Stimulated activated CD4-positive, alpha-beta T cell treated with anti-CD3 and anti-CD28 coated beads, Interleukin-1b, Interleukin-23, amount 100 ng/mL, for 48 hours (primary cell): ENCODE measurements at regions not wholly inside any gene's neighbourhood (a gene's known extent, or its start where the extent isn't known, plus 50 kb on each side); places are given as distances from the start of the nearest gene placed in this dataset.

Experiments used
- DNase-seq: peaks from one replicate; pipeline ENCODE4 v3.0.0-alpha.2; 2020

DNA sequence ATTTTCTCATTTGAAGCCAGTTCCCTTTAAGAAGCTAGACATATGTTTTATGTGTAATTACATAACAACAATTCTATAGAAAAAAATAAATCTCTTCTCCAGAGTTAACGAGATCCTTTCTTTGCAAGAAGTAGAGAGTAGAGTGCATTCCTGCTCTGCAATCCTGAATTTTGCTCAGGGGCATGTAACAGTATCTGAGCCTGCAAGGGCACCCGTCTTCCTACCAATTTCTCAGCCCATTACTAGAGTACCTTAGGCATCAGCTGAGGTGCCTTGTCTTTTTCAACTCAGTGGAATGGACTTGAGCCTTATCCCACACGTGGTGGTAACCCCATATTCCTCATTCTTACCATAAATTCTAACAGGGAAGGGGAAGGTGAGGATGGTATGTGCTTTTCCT lies 205.9 kb downstream of the IKZF2 start:
- no peak for DNase-seq

DNA sequence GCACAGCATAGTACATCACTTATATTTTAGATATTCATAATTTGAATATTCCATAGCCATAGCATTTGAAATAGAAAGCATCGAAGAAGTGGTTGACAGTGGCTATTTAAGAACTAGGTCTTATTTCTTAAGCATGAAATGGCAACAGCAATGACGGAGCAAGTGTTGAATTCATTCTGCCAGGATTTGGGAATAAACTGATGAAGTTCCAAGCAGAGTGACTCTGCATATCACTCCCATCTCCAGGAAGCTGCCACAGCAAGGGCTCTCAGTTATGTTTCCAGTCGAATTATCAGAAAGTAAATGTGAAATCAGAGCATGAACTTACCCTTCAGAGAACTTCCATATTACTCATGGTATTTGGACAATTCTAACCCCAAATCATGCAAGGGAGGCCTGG lies 208.1 kb downstream of the IKZF2 start:
- no peak for DNase-seq

DNA sequence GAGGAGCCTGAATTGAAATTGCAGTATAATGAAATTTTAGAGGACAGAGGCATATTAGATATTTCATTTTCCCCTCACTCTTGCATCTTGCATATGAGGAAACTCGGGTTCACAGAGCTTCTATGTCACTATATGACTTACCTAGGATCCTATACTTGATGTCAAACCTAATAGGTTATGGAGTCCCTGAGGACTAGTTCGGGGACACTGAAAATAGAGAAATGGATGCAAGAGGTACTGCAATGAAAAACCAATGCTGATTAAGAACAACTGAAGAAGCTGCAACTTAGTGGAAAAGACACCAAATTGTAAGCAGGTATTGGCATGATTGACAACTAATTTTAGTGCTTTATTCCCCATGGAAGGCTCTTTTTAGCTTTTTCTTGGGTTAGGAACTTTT lies 210.1 kb downstream of the IKZF2 start:
- no peak for DNase-seq

DNA sequence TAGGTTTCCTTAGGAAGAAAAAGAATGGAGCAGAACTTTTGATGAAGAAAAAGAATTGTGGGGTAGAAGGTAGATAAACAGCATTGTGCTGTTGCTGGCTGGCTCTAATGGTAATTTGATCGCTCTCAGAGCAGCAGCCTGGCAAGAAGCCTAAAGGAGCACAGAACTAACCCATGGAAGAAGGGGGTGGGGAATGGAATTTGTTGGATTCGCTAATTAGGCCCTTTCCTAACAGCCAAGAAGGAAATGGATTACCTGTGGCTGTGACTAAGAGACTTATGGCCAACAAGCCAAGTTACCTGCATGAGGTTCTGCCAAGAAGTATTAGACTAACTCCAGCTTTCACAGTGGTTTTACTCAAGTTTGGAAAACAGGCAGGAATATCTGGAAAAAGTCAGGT lies 210.6 kb downstream of the IKZF2 start:
- DNase-seq, result no peak

DNA sequence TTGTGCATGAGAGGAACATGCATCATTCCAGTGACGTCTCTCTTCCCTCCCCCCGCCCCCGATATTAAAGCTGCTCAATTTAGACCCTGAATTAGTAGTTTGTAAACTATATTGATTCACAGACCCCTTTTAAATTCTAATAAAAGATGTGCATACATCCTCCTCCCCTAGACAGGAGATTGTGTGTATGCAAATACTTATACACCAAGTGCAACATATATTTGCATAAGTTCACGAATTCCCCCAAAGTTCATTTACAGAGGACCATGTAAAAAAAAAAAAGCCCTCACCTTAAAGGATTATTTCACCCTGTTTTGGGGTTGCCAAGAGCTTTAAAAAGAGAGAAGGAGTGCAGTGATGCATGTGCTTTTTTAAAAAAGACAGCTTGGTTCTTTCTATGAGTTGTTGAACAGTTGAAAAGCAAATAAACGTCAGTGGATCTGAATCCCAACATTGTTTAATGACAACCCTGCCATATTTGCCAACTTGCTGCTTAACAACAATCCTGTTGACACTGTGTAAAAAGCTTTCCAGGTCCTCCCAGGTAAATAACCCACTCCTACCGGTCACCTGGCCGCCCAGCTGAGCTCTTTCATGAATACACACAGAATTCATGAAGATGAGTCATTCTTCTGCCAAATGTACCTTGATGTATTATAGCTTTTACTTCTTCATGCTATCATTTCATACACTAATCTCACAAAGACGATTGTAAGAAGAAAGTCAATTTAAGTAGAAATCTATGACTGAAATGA lies 211.5 kb downstream of the IKZF2 start:
- no peak for DNase-seq

DNA sequence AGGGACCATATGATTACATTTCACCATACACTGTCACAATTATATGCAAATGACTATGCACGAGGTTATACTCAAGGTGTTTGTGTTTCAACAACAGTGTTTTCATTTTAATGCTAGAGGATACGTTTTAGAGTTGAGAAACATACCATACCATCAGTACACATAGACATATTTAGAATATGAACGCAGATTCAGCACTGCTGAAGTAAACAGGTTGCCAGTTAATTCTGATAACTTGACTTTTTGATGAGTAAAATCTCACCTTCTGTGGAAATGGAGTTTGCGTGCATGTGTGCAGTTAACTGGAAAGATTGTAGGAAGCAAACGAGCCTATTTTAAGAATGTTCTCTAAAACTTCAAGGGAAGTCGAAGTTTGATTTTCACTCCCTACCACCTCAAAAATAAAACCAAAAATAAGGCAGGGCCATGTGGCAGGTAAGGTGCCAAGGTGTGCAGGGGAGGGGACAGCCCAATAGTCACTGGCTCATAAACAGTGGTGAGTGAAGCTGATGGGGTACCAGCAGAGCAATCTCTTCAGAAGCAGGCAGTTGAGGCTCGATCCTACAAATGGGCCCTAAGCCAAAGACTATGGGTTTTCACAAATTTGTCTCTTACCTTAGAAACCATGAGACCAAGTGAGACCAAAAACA lies 213.1 kb downstream of the IKZF2 start:
- DNase-seq, result no peak

DNA sequence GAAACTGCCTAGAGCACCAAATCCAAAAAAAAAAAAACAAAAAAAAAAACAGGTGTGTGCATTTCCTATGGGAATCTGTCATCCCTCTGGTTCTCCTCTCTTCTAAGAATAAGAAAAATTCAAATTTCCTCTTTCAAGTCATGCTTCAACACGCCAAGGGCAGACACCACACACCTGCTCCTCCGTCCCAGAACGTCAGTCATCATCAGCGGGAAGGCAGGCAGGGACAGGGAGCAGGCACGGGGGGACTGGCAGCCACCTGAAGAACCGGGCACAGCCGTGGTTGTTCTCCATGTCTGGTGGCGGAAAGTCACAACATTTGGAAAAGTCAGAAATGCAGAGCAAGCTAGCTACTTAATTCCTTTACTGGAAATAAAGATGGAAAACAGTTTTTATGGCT lies 214.8 kb downstream of the IKZF2 start:
- no peak for DNase-seq

DNA sequence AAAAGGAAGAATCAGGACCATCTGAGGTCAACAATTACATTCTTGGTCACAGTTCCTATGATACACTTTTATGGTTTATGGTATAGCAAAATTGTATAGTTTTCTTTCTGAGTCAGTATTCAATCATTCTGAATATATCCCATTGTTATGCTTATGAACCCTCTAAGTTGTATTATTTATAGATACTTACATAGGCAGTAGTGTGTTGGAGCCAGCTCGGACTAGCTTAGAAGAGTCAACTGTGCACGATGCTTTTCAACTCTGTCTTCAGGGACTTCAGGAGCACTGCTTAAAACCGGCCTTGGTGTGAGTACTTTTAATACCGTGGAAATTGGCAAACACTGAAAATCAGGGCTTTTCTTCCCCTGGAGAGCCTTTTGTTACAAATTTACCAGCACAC lies 215.7 kb downstream of the IKZF2 start:
- no peak for DNase-seq

DNA sequence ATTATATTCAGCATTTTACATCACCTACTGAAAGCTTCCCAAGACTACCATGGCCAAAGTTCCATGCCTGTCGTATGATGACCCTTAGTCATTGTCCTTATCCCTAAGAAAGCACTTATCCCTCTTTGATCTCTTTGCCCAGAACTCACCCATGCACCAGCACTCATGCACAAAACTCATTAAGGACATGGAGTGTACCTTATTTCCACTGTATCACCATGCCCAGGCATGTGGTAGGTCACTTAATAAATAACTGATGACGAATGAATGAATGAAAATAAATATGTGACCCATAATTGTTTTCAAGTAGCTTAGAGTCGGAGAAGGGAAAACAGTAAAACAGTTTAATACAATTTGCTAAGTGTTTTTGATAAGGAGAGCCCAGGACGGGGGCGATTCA lies 220.1 kb downstream of the IKZF2 start:
- no peak for DNase-seq

DNA sequence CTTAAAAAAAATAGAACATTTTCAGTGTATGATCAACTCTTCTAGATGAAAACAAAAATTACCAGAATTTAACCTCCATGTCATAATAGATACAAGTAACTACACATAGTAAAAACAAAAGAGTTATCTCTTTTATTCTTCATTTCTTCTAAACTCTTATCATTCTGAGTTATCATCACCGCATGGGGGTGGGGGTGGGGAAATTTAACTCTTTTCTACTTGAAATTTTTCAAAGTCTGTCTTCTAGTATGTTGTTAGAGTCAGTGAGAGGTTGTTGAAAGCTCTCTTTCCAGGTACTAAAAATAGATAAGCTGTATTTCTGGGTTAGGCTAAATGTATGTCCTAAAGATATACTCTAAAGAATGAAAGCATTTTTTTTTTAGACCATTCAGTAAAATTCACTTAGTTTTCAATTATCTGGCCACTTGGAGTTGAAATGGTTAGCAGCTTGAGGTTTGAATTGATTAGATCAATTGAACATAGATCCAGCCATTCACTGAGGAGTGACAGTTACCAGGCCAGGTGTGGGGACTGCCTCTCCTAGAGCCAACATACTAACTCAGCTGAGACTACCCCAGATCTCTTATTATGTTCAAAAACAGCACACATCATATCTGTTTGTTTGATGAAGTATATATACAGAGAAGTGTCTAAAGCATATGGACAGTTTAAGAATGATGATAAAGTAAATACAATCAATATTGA lies 220.7 kb downstream of the IKZF2 start:
- no peak for DNase-seq

DNA sequence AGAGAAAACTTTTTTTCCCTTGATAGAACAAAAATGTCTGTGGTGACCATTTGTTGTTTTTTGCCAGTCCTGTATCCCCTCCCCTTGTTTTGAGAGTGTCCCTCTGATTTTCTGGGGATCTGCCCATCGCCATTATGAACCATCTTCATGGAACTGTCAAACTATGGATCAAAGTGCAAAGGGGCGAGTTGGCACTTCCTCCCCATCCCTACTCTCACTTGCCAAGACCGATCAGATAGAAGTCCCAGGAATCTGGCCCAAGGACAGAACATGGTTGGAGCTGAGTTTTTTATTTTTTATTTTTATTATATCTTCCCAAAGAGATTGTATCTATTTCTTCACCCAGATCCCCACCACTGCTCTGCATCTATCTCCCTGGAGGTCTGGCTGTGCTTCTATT lies 221.4 kb downstream of the IKZF2 start:
- DNase-seq, result no peak

DNA sequence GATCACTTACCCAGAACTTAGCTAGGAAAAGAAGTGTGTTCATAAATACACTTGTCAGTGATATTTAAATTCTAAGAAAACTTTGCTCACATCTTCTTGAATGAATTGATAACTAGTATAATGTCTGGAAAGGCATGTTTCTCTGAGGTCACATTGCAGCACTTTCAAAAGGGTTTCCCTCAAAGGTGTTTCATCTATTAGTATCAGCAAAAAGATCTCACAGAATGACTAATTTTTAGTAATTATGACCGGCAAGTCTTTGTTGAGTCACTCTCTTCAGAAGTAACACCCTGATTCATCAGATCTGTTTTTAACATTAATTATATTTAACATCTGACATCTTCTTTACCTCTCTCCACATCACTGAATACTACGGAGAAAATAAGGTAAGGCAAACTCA lies 222.3 kb downstream of the IKZF2 start:
- DNase-seq, result no peak

DNA sequence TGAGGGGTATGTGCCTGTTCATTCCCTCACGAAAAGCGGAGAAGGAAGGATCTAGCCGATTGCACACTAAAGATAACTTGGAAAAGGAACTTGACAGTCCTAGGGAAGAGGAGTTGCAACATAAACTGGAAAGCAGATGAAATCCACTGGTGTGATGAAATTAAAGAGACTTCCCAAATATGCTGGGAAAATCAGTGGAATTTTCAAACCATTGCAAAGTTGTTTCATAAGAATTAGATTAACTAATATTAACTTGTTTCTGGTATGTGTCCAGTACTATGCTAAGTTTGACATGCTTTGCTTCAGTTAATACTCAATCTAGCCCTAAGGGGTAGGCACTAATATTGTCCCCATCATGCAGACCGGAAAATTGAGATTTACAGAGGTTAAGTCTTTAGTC lies 222.7 kb downstream of the IKZF2 start:
- no peak for DNase-seq

DNA sequence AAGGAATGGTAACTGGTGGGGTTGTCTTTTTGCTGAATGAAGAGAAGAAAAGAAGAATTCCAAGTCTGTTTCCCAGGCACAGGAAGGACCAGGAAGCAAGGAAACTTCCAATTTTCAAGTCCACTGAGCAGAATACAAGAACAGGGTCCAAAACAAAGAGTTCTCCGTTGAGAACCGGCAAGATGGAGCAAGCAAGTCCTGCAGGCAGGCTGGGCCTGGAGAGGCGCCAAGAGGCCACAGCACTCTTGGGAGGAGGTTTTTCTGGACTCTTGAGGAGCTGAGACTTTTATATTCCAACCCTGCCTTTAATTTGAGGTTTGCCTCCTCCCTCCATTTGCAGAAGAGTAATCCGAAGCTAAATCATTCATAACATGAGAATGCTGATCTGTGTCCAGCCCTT lies 224.5 kb downstream of the IKZF2 start:
- DNase-seq, result no peak

DNA sequence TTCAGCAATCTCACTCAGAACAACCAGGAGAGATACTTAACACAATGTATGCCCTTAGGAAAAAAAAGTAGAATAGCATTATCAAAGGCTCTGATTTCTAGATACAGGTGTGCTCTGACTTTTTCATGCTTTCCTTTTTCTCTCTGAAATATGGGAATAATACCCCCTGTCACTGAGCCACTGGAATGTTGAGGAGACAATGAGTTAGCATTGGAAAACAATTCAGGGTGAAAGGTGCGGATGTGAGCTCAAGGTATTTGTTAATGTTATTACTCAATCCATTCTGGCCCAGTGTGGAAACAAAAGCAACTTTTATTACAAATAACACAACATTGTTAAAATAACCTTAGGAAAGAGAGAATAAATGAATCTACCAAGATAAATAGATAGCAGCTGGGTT lies 228.0 kb downstream of the IKZF2 start:
- no peak for DNase-seq

DNA sequence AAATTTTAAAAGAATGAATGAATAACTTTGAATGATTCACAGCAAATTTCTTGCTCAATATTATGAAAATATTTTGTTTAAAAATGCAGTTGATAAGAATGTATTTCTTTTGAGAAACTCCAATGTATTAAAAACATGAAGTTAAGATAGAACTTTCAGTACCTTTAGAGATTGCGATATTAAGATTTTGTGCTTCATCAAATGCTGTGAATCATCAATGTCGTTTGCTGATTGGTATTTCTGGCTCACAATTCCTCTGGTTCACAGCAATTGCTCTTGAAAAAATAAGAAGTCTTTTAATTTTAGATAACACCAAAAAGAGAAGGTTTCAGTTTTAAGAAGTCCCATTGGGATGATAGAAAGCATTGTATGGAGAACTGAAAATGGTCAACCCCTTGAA lies 228.7 kb downstream of the IKZF2 start:
- DNase-seq, result no peak

DNA sequence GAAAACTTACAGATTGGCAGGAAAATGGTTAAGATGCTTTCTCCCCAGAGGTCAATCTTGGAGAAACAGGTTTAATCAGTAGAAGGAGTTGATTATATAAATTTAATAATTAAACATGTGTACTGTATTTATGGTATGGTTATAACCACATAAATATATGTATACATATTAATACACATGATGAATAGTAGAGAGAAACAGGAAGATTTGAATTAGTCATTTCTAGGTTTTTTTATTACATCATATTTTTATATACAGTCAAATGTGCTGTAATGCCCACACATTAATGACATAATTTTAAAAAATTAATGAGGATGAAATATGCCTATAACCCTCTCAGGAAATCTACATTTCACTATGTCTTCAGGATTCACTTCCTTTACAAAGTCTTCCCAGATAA lies 229.7 kb downstream of the IKZF2 start:
- no peak for DNase-seq

DNA sequence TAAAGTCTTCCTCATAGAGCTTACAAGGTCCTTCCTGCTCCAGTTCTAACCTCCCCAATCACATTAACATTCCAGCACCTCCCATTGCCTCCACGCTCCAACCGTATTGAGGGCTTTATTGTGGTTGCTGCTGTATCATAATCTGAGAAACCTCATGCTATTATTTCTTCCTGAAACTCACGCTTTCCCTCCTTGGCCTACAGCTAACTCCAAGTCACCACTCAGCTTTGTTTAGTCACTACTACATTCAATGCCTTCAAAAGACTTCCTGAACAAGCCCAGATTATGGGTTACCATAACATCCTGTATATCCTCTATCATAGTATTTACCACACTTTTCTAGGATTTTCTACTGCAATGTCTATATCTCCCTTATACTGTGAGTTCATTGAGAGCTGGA lies 230.4 kb downstream of the IKZF2 start:
- no peak for DNase-seq

DNA sequence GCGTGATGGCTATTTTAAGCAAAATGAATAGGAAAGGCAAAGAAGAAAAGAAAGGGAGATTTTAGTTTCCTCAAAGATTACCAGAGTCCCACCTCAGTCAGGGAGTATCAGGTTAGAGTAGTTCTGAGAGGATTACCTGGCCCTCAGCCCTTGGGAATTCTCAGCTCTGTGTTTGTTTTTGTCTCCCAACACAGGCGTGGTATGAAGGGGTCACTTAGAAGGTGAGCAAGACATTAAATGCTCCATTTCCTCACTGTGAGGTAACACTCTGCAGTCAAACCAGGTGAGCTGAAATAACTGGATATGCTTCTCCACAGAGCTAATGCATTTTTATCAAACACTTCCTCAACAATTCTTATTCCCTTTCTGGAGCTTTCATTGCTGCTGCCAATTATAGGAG lies 232.2 kb downstream of the IKZF2 start:
- DNase-seq, result no peak

DNA sequence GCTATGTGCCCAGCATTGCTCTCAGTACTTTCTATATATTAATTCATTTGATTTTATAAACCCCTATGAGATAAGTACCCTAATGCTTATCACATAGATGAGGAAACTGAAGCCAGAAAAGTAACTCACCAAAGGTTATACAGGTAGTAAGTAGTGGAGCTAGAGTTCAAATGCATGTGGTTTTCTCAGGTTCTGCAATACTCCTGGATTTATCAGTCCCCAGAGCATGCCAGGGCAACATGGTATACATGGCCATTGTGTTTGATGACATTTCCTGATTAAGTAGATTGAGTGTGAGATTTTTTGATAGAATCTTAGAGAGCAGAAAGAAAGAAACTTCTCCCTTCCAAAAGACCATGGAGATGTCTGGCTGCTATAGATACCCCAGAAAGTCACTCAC lies 233.1 kb downstream of the IKZF2 start:
- DNase-seq, result no peak

DNA sequence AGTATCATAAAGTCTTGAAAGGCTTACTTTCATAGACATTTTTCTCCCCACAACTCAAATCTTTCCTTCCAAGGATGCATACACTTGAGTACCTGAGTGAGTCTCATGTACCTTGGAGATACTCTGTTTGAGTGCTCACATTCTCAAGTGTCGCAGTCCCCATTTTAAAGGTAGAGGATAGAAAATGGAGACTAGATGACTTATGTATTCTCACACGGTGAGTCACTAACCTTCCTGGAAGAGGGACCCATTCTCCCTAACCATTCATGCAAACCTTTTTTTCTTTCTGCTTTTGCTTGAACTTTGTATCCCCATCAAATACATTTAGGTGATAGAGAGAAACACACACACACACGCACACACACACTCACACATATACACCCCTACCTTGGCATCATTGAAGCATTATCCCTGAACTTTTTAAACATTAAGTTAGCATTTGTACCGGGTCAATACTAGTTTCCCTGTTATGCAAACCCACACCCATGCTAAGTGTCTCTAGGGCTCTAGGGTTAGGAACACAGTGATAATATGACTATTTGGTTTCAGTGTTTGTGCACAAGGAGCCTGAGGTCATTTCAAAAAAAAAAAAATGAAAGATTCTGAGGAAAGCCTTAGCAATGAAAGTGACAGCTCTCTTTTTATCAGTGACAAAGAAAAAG lies 236.2 kb downstream of the IKZF2 start:
- no peak for DNase-seq

DNA sequence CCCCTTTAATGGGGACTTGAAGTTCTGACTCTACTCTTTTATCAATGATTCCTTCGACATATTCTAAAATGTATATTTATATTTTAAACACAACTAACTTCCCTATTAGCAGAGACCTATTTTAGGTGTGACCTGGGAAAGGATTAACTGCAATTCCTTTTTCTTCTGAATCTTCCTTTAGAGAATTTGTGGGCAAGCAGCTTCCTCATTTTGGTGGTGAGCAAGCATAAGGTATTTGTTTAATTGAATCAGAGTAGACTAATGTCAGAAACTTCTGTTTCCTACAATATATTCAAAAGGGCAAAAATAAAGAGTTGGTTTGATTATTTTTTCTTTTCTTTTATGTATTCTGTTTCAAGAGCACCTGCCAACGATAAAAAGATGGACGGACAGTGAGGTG lies 237.0 kb downstream of the IKZF2 start:
- no peak for DNase-seq

DNA sequence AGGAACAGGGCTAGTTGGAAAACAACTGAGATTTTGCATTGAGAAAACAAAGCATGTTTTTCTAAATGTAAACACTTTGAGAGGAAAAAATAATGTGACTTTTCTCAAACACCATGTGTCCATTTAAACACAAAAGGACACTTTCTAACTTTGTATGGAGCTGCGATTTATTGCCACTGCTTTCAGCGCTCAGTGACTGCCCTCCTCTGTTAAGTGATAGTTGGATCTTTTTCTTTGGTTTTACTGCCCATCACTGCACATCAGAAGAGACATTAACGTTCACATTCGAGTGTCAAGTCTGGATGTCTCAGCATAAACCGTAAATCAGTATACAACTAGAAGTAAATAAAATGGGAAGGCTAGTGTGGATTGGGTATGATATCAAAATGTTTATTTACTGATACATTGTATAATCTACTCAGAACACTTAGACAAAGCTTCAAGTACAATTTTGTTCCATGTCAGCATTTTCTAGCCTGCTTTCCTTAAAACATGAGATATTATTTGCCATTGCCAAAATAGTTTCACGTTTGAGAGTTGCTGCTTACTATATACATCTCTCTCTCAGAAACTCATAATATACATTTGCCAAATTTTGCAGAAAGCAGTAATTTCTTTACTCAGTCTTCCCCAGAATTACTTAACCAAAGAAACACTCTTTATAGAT lies 237.6 kb downstream of the IKZF2 start:
- DNase-seq, result no peak
